Neural cell (in vitro differentiated cells): ENCODE measurements at regions not wholly inside any gene's neighbourhood (a gene's known extent, or its start where the extent isn't known, plus 50 kb on each side); places are given as distances from the start of the nearest gene placed in this dataset.

Experiments
- CTCF ChIP-seq: fragments of 450-650 bp; IDR thresholded peaks from 2 replicates; pipeline ENCODE4 v1.5.1; 2014; ENCODE audit warnings: antibody characterized with exemption, mild to moderate bottlenecking, moderate library complexity; ENCODE audit not compliant: poor library complexity, severe bottlenecking
- RAD21 ChIP-seq: fragments of 450-650 bp; conservative IDR thresholded peaks from 2 replicates; pipeline ENCODE4 v1.6.1; 2014; ENCODE audit warnings: antibody characterized with exemption, mild to moderate bottlenecking, moderate library complexity

DNA sequence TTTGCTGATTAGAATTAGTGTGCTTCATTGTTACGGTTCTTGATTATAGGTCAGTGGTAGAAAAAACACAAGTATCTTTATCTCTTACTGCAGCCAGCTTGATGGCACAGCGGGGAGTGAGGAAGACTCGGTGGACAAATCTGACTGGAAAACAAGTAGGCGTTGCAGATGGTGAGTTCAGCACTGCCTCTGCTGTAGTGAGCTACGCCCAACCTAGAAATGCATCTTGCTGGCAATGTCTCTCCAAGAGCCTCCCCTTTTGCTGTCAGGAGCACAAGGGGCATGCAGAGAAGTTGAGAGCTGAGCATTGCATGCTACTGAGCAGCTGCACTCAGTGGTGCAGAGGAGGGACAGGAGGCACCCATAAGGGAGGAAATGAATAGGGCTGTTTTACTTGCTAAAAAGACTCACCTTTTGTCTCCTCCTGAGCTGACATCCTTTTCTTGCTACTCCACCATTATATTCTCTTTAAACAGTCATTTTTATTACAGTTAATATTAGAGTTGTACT lies 977.3 kb upstream of the ACVR2A start:
- TF ChIP-seq RAD21 (no peak), CTCF (no peak)
